Renal pelvis (tissue), 1 donor: ENCODE measurements at regions not wholly inside any gene's neighbourhood (a gene's known extent, or its start where the extent isn't known, plus 50 kb on each side); places are given as distances from the start of the nearest gene placed in this dataset.
"Not testable (repeated sequence)": the region's sequence is repeated elsewhere in the genome, so short reads cannot be mapped to it uniquely, and the experiment has no call there.

Source experiments
- DNase-seq: peaks from one replicate; pipeline ENCODE4 v3.0.0-alpha.2; 2013

DNA sequence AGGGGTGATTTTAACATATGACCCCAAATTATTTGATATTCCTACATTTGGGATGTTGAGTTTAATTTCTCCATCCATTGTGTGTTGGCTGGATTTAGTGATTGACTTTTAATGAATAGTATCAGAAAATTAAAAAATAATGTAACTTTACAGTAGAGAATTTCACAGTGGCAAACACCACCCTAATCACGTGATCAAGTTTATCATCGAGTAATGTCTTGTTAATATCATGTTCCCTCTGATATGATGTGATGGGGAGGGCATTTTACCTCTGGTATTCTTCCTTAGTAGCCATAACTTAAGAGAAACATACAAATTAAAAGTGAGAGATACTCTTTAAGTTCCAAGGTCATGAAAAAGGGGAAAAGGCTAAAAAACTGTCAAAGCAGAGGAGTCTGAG lies 602.0 kb upstream of the CELF4 start:
- no peak for DNase-seq

DNA sequence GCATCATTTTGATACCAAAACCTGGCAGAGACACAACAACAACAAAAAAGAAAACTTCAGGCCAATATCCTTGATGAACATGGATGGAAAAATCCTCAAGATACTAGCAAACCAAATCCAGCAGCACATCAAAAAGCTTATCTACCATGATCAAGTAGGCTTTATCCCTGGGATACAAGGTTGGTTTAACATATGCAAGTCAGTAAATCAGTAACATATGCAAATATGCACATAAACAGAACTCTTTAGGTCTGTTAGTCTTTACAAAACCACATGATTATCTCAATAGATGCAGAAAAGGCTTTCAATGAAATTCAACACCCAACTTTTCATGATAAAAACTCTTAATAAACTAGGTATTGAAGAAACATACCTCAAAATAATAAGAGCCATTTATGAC lies 587.5 kb upstream of the CELF4 start:
- DNase-seq = not testable (repeated sequence)

DNA sequence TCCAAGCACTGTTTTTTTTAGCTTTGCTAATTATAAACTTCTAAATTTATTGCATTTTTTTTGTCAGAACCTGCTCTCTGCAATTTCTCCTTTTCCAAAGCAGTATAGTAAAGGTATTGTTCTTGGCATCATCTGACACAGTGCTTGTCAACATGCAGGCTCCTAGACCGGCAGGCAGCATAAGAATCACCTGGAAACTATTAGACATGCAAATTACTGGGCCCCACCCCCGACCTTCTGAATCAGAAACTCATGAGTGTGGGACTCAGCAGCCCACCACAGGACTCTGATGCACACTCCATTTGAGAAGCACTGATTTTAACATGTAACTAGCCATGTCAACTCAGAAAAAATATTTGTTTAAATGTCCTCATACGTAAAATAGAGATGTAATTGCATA lies 551.1 kb upstream of the CELF4 start:
- DNase-seq = no peak

DNA sequence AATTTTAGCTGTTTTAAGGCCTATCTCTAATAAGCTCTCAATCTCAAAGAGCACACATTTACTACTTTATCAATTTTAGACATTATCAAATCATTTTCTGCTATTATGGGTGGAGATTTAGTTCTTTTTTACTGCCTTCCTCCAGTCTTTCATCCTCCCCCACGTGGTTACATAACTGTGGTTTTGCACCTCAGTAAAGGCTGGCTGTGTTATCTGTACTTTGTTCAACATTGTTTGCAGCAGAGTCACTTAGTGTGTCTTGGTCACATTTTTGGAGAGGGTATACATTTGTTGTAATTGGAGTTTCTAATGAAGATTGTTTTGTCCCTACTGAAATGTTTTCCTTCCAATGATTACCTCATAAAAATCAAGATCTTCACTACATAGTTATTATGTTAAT lies 549.6 kb upstream of the CELF4 start:
- no peak for DNase-seq

DNA sequence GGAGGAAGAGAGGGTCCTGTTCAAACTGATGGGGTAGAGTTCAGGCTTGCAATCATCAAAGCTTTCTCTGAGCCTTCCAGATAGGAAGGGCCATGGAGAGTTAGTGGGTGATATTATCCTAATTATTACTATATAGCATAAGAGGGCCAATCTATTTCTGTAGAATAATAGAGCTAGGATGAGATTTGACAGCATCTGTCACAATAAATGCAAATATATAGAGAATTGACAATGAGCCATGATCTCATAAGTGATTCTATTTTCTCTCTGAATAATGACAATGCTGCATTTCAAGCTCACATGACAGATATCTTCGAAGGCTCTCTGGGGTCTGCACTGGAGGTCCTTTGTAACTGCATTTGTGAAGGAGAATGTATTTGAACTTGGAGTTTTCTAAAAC lies 521.9 kb upstream of the CELF4 start:
- no peak for DNase-seq

DNA sequence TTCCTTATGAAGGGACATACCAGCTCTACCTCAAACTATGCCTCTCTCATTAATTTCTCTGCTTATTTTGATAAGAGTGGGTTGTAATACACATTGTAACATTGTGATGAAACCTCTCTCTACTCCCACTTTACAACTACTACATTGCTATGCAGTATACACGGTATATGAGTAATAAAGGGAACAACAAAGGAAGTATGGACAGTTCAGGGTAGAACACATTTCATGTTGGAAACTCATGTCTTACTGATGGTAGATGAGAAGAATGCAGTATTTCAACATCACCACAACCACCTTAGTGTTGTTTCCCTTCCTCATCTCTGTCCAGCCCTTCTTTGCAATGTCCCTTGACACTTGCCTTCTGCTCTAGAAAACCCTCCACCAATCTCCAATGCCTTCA lies 515.9 kb upstream of the CELF4 start:
- DNase-seq = no peak

DNA sequence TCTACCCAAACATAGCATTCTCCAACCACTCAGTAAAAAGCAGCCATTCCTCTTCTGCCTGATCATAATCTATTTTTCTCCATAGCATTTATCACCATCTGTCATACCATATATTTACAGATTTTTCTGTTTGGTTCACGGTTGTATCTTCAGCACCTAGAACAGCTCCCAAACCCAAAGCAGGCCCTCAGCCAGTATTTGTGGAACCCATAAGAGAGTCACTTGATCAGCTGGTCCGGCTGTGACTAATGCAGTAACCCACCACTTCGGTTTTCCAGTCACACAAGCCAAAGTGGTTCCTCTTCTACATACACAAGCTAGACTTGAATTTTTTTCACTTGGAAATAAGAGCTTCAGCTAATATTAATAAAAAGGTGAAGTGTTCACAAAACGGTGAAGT lies 511.6 kb upstream of the CELF4 start:
- DNase-seq = peak; percentile 2

DNA sequence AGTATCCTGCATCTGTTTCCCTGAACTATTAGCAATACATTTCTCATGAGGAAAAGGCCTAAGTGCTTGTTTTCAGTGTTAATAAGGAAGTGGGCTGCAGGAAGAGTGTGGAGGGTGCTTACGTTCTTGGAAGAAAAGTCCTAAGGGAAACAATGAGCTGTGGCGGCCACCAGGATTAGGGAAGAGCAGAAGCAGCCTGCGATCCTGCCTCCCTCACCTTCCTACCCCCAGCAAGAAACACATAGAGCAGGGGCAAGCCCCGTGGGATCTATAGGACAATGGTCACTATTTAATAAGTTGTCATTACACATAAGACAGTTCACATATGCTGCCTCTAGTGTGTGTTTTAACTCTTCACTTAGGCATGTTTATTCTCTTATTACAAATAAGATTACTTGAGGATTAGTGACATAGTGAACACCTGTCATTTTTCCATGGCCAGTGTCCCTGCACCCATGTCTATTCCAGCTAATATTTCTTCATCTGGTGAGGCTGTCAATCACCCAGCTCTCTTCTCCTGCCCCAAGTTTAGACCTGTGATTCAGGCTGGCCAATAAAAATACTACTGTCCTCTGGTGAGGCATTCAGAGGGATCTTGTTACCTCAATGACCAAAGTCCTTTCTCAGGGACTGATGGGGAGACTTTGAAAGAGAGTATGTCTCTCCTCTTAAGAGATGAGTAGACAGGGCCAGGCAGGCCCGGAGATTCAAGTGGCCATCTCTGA lies 510.9 kb upstream of the CELF4 start:
- DNase-seq = no peak

DNA sequence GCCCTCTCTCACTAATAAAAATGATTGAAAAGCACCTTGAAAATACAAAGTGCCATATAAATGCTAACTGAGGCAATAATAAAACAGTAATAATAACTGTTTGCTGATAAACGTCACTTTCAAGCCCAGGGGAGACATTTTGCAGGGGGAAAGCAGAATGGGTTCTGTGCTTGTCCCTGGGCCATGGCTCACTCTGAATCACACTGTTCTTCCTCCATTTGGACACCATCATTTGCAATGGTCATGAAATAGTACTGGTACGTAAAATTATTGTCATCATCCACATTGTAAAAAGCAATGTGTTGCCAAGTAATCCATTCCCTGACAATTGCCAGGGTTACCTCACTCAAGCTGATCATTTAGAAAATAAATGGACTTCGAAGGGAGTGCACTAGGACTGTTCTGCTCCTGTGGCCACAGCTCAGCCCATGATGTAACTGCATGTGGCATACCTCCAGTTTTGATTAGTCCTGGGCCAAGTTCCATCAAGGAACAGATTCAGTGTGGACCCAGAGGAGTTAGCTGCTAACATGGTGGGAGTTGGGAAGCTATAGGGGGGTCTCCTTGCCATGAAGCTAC lies 508.8 kb upstream of the CELF4 start:
- no peak for DNase-seq

DNA sequence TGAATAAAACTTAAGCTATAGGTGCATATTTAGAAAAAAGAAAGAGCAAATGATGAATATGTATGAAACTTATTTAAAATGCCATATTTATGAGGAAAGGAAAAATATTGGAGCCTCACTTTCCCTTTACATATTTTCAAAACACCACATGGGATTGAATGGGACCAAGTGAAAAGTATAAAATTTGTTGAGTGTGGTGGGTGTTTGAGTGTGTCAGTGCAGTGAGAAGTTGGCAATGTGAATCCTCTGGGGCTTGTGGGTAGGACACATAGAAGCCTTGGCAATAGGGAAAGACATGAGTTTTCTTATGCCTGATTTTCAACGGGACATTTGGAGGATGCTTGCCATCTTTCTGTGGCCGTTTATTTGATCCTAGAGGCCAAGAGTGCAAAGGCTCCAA lies 502.2 kb upstream of the CELF4 start:
- DNase-seq = no peak

DNA sequence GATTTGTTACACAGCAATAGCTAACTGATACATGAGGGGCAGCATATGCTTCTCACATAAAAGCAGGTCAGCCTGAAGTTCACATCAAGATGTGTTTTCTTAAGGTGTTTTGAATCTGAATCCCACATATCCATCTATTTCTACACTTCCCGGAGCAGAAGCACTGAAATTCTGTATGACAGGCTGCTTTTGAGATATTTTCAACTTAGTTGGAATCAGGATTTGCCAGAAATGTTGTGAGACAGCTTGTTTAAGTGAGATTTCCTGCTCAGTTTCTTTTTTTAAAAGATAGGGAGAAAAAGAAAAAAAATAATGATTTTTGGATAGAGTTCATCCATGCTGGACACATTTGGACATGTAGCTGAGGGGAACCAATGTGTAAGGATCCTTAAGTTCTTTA lies 501.5 kb upstream of the CELF4 start:
- no peak for DNase-seq

DNA sequence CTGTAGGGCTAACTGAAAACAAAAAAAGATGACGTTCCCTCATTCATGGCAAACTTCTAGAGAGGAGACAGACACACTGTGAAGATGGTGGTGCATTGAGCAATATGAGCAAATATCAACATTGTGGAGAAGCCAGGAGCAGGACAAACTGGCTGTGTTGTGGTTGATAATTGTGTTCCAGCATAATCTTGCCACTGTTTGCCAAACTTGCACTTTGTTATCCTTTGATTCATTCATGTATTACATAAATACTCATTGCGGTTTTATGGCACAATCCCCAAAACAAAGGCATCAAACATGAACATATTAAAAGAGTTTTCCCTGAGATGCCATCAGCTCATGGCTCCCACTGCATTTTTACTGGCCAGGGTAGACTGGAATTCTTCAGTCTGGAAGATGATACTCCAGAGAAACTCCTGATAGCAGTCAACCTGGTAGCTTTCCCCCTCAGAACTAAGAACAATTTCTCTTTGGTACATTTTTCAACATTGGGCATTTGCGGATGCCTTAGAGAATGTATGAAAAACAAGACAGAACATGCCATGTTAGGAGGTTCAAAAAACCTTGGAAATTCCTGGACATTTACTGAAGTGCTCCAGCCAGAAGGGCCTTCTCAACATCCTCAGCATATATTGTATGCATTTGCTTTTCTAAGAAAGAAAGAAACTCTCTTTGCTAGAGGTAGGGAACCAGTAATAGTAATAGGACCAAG lies 487.4 kb upstream of the CELF4 start:
- DNase-seq = no peak

DNA sequence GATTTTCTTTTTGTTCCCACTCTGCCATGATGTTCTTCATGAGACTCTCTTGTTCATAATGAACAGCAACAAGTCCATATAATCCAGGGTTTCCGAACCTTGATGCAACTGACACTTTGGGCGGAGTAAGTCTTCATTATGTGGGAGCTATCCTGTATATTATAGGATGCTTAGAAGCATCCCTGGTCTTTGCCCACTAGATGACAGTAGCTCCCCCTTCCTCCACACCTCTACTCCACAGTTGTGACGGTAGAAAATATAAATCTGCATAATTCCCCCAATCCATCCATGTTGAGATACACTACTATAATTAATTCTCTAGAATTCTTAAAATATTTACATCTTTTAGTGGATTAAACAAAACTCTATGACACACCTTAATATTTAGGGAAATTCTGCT lies 482.2 kb upstream of the CELF4 start:
- no peak for DNase-seq

DNA sequence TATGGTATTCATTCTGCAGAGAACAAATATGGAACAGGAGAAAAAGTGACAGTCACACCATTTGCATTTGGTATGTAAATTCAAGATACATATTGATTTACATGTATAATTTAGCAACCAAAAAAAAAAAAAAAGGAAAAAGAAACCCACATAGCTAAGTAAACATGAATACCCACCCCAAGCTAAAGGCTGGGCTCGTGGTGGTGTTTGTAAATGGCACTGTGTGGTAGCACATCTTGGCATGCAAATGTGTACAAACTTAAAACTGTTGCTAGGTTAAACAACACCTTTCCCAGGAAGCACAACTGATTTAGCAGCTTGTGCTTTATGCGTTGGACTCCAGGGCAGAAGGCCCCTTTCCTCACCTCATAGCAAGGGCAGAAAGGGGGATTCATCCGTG lies 481.1 kb upstream of the CELF4 start:
- no peak for DNase-seq

DNA sequence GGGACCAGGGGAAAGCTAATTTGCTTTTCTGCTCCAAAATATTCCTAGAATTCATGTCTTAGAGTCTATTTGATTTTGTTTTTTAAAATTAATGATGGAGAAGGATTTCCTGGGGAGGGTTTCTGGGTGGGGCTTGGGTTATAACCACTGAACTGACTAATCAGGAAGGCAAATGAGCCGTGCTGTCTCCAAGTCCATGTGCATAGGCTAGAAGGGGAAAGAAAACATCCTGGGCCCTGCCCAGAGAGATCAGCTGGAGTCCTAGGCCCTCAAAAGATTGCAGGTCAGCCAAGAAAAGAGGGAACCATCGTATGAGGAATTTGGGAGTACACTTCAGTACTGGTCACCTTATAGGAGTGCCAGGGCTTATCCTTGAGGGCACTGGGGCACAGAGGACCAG lies 480.2 kb upstream of the CELF4 start:
- no peak for DNase-seq

DNA sequence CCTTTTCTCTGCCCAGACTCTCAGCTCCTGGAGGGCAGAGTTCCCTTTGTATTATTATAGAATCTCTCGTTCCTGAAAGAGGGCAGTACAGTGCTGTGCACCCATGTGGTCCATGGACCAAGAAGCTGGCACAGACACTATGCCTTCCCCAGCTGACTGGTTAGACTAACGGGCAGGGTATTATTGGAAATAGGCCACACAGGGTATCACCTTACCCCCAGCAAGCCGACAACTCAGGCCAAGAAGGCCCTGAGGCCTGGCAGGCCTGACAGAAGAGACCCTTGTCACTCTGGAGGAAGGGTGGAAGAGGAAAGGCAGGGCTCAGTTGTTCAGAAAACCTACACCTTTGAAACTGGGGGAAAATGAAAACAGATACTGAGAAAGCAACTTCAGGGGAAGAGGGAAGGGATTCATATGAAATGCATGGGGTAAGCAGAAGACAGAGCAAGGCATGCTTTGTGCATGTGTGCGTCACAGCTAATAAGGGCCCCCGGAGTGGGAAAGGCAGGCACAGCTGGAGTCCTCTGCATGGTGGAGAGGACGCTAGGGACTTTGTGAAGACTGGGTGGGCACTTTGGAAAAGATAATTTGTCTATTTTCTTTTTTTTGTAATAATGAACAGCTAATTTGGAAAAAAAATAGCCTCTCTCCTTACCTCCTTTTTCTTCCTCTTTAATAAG lies 476.8 kb upstream of the CELF4 start:
- DNase-seq = no peak

DNA sequence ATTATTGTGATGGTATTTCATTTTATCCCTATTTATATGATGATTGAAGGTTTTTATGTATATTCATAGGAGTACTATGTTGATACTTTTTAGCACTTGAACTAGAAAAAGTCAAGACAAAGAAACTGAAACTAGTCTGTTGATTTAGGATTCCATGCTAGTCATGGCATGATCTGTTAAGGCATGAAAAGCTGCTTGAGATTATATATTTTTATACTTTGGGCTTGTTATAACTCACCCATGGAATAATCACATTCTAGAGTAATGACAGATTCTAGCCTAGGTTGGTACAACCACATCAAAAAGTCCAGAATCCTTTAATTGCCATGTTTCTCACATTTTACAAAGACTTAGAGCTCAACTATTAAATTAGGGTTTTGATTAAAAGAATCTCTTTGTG lies 472.6 kb upstream of the CELF4 start:
- DNase-seq = no peak

DNA sequence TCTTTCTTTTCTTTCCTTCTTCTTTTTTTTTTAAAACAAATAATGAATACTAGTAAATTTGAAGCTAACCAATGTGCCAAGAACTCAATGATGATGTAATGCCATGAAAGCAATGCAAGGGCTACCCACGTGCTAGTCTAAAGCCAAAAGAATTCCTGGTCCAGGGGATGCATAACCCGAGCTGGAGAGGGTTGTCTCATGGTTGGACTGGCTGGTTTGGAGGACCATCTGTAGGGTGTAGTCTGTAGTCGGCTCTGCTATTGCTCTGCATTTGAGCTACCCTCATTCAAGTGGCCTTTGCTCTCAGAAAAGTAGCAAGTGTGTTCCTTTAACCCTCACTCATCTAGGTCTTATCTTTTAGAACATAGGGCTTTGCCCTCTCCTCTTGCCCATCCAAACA lies 469.6 kb upstream of the CELF4 start:
- DNase-seq = no peak

DNA sequence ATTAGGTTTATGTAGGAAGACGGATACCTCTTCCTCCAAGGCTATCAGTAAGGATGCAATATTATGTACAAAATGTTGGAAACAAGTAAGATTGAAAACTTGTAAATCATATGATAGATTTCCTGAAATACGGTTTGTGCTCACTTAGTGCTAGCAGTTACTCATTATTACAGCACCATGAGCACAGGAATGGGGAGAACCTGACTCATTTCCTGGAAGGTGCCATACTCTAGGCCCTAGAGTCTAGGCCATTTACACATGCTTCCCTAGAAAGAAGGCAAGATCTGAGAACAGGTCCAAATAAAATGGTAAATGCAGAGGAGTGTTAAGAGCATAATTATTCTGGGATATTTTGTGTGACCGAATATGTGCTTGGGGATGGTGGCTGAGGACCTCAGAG lies 467.7 kb upstream of the CELF4 start:
- no peak for DNase-seq

DNA sequence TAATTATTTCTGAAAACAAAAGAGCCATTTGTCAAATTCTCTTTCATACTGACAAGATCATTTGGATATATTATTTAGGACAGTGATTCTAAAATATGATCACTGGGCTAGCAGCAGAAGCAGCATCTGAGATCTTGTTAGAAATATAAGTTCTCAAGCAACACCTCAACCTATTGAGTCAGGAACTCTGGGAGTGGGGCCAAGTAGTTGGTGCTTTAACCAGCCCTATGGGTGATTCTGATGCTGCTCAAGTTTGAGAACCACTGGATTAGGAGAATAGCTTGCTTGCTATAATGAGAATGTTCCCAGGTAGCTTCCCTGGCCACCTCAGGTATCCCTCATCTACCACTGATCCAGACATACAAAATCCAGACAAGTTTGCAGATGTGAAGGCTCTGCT lies 466.9 kb upstream of the CELF4 start:
- no peak for DNase-seq

DNA sequence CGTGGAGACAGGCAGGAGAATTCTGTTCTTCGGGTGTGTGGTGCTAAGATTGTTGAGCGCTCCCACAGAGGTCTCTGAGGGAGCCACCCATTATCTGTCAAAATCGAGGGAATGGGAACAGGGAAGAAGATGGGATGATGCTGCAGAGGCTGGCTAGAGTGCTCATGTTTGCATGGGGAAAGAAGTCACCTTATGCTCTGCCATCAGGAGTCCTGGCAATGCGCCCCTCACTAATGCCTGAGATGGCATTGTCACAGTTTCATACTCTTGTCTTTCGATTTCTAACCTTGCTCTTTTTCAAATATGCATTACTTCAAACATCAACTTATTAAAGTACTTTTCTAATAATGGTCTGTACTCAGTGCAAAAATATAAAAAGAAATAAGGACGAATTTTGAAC lies 463.3 kb upstream of the CELF4 start:
- DNase-seq = no peak

DNA sequence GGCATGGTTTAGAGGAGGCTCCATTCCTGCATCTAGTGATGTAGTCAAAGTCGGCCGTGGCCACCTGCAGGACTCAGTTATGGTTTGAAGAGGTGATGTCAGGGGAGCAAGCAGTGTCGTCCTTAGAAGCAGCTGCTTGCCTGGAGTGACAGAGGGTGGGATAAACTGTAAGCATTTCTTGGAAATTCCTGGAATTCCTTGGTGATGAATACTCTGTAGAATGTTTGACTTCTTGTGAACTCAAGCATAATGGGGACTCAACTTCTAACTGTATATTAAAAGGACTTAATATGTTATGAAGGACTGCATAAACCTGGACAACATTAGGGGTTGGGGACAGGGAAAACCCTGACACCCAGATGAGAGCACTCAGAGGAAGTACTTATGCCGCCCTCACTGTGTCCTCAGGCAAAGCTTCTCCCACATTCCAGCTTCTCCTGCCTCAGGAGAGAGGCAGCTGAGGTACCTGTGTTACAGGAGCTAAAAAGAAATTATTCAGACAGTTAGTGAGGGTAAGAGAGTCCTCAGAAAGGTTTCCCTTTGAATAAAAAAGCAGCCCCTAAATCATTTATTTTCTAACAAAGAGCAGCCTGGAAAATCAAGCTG lies 459.9 kb upstream of the CELF4 start:
- peak; percentile 10 for DNase-seq

DNA sequence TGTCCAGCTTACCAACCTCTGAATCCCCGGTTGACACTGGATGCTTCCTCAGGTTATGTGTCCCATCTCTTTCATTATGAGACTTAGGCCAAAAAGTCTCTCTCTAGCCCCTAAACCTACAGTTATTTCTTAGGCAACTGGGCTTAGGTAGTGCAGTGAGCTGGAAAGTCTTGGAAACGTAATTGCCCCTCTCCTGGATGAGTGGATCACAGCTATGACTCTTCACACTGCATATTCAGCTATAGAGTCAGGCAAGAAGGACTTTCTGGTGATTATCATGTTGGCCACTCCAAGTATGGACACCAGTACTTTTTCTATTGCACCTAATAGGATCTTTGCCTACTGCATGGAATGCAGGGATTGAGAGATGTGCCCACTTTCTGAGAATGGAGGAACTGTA lies 458.3 kb upstream of the CELF4 start:
- no peak for DNase-seq
